Glutamatergic neuron (in vitro differentiated cells): ENCODE measurements at regions not wholly inside any gene's neighbourhood (a gene's known extent, or its start where the extent isn't known, plus 50 kb on each side); places are given as distances from the start of the nearest gene placed in this dataset.

ENCODE experiments used
- DNase-seq: peaks from one replicate; pipeline ENCODE4 v3.0.0; 2022
- H3K27ac Mint-ChIP-seq: one replicate; pipeline ENCODE4 v1.8.0; 2020; ENCODE audit warnings: mild to moderate bottlenecking, mixed read lengths, inconsistent platforms; ENCODE audit not compliant: unreplicated experiment
- H3K27me3 Mint-ChIP-seq: one replicate; pipeline ENCODE4 v1.8.0; 2020; ENCODE audit warnings: mild to moderate bottlenecking, moderate library complexity, mixed read lengths, inconsistent platforms; ENCODE audit not compliant: unreplicated experiment
- H3K36me3 Mint-ChIP-seq: one replicate; pipeline ENCODE4 v1.8.0; 2020; ENCODE audit warnings: mild to moderate bottlenecking, mixed read lengths, inconsistent platforms; ENCODE audit not compliant: unreplicated experiment
- H3K4me1 Mint-ChIP-seq: one replicate; pipeline ENCODE4 v1.8.0; 2020; ENCODE audit warnings: mild to moderate bottlenecking, low read depth, mixed read lengths, inconsistent platforms; ENCODE audit not compliant: unreplicated experiment
- H3K4me3 Mint-ChIP-seq: one replicate; pipeline ENCODE4 v1.8.0; 2020; ENCODE audit warnings: mild to moderate bottlenecking, mixed read lengths, inconsistent platforms; ENCODE audit not compliant: unreplicated experiment
- H3K9me3 Mint-ChIP-seq: one replicate; pipeline ENCODE4 v1.8.0; 2020; ENCODE audit warnings: mild to moderate bottlenecking, moderate library complexity, mixed read lengths, inconsistent platforms; ENCODE audit not compliant: unreplicated experiment
- TF ChIP-seq, protein P1 (sequence below): fragments of 200-600 bp; sonication (generic); IDR thresholded peaks from one replicate; pipeline ENCODE4 v1.5.0; 2021; ENCODE audit not compliant: partially characterized antibody, unreplicated experiment

GRCh38 chr10:120983721-120984120 lies 132.6 kb downstream of the WDR11 start:
- Mint-ChIP-seq H3K4me3 (no peak overlapping the region), H3K27me3 (peaks cover 5% of the 10 kb centered on the region), H3K27ac (no peak overlapping the region), H3K4me1 (no peaks in the 10 kb centered on the region), H3K9me3 (peaks cover 7% of the 10 kb centered on the region), H3K36me3 (peaks cover 17% of the 10 kb centered on the region)
- TF ChIP-seq, protein P1, sequence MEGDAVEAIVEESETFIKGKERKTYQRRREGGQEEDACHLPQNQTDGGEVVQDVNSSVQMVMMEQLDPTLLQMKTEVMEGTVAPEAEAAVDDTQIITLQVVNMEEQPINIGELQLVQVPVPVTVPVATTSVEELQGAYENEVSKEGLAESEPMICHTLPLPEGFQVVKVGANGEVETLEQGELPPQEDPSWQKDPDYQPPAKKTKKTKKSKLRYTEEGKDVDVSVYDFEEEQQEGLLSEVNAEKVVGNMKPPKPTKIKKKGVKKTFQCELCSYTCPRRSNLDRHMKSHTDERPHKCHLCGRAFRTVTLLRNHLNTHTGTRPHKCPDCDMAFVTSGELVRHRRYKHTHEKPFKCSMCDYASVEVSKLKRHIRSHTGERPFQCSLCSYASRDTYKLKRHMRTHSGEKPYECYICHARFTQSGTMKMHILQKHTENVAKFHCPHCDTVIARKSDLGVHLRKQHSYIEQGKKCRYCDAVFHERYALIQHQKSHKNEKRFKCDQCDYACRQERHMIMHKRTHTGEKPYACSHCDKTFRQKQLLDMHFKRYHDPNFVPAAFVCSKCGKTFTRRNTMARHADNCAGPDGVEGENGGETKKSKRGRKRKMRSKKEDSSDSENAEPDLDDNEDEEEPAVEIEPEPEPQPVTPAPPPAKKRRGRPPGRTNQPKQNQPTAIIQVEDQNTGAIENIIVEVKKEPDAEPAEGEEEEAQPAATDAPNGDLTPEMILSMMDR = no peak
- no peak for DNase-seq

DNA sequence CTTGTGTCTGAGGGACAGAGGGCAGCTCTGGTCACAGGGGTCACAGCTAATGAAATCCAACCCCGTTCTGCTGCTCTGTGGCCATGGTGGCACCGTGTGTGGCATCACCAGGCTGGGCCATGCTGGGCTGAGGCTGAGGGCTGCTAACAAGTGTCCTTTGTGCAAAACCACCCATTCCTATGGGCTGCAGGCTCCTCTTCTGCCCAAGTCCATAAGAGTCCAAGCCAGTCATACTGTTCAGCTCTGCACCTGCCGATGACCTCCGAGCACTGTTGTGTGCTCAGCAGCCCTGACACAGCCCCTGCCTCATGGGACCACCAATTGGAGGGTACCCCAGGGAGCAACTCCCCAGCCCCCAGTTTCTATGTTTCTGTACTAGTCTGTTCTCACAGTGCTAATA lies 133.1 kb downstream of the WDR11 start:
- DNase-seq = no peak
- H3K4me1 Mint-ChIP-seq = no peaks in the 10 kb centered on the region
- H3K27ac Mint-ChIP-seq = no peak overlapping the region
- no peak overlapping the region for H3K4me3 Mint-ChIP-seq
- H3K9me3 Mint-ChIP-seq = peaks cover 8% of the 10 kb centered on the region
- H3K36me3 Mint-ChIP-seq = peaks cover 22% of the 10 kb centered on the region
- peaks cover 7% of the 10 kb centered on the region for H3K27me3 Mint-ChIP-seq
- TF ChIP-seq, protein P1 = no peak

DNA sequence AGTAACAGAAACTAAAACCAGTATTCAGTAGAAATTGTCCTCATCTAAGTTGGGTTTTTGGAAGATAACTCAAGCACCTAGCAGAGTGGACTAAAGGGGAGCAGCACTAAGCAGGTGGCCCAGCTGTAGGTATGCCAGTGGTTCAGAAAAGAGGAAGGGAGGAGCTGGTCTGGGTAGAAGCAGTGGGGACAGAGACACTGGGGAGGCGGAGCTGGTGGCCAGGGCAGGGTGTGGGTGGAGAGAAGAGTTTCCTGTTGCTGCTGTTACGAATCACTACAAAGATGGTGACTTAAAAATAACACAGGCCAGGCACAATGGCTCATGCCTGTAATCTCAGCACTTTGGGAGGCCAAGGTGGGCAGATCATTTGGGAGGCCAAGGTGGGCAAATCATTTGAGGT lies 136.2 kb downstream of the WDR11 start:
- peaks cover 36% of the 10 kb centered on the region for H3K36me3 Mint-ChIP-seq
- DNase-seq = no peak
- TF ChIP-seq, protein P1 = no peak
- peaks cover 9% of the 10 kb centered on the region for H3K27me3 Mint-ChIP-seq
- no peak overlapping the region for H3K27ac Mint-ChIP-seq
- H3K4me1 Mint-ChIP-seq = no peaks in the 10 kb centered on the region
- peaks cover 20% of the 10 kb centered on the region for H3K9me3 Mint-ChIP-seq
- no peak overlapping the region for H3K4me3 Mint-ChIP-seq

GRCh38 chr10:120988751-120989150 lies 137.6 kb downstream of the WDR11 start:
- peaks cover 21% of the 10 kb centered on the region for H3K9me3 Mint-ChIP-seq
- no peak overlapping the region for H3K4me3 Mint-ChIP-seq
- TF ChIP-seq, protein P1 = no peak
- DNase-seq = no peak
- peaks cover 9% of the 10 kb centered on the region for H3K27me3 Mint-ChIP-seq
- no peaks in the 10 kb centered on the region for H3K4me1 Mint-ChIP-seq
- peaks cover 36% of the 10 kb centered on the region for H3K36me3 Mint-ChIP-seq
- H3K27ac Mint-ChIP-seq = no peak overlapping the region

- Mint-ChIP-seq H3K9me3 (peaks cover 23% of the 10 kb centered on the region), H3K4me3 (peak overlapping the region; percentile 37), H3K36me3 (peaks cover 36% of the 10 kb centered on the region), H3K4me1 (no peaks in the 10 kb centered on the region), H3K27me3 (peaks cover 9% of the 10 kb centered on the region), H3K27ac (no peak overlapping the region)
- TF ChIP-seq, protein P1 = no peak
- DNase-seq = no peak
Observed at GRCh38 chr10:120989279-120989678, 138.1 kb downstream of the WDR11 start.
